OCI-LY7 (cell line): ENCODE measurements at regions not wholly inside any gene's neighbourhood (a gene's known extent, or its start where the extent isn't known, plus 50 kb on each side); places are given as distances from the start of the nearest gene placed in this dataset.

Experiments
- BruUV-seq: library from RNA; stranded (reverse); fragments of 400-500 nt; replicated peaks from 2 replicates; lab custom pipeline; 2021; lab: Mats Ljungman, UMichigan
- CTCF ChIA-PET: fragments of 300-600 bp; sonication (Branson Sonifier 250); formaldehyde crosslinking; loops from one replicate; lab custom pipeline; 2022; ENCODE audit warnings: antibody characterized with exemption; ENCODE audit not compliant: unreplicated experiment; lab: Charles Lee
- POLR2A ChIA-PET: fragments of 300-600 bp; sonication (Branson Sonifier 250); formaldehyde crosslinking; loops from one replicate; lab custom pipeline; 2022; ENCODE audit warnings: antibody characterized with exemption; lab: Charles Lee
- DNase-seq: peaks from one replicate; pipeline ENCODE4 v3.0.0-alpha.2; 2015; ENCODE audit warnings: low spot score
- H2AFZ ChIP-seq: fragments of 200-600 bp; sonication (generic), shearing (Covaris generic); 2 replicates; pipeline ENCODE4 v1.6.1; 2014; ENCODE audit warnings: mild to moderate bottlenecking, antibody characterized with exemption, low read length, moderate library complexity
- H3K27ac ChIP-seq: fragments of 200-600 bp; sonication (generic); 2 replicates; pipeline ENCODE4 v1.5.1; 2014; ENCODE audit warnings: mixed run types, low read depth, mild to moderate bottlenecking, moderate library complexity, low read length, inconsistent platforms; ENCODE audit not compliant: poor library complexity, severe bottlenecking
- H3K36me3 ChIP-seq: fragments of 200-600 bp; sonication (generic); 2 replicates; pipeline ENCODE4 v1.6.1; 2014; ENCODE audit warnings: mild to moderate bottlenecking, antibody characterized with exemption, low read length, moderate library complexity, mixed read lengths; ENCODE audit not compliant: insufficient read depth
- H3K4me1 ChIP-seq: fragments of 200-600 bp; sonication (generic); 2 replicates; pipeline ENCODE4 v1.5.1; 2014; ENCODE audit warnings: mild to moderate bottlenecking, low read length; ENCODE audit not compliant: insufficient read depth, poor library complexity, severe bottlenecking
- H3K4me2 ChIP-seq: fragments of 200-600 bp; sonication (generic); 2 replicates; pipeline ENCODE4 v1.6.1; 2014; ENCODE audit warnings: mild to moderate bottlenecking, low read length
- H3K4me3 ChIP-seq: fragments of 200-600 bp; sonication (generic); 2 replicates; pipeline ENCODE4 v1.5.1; 2014; ENCODE audit warnings: mild to moderate bottlenecking, low read depth, low read length; ENCODE audit not compliant: poor library complexity, severe bottlenecking
- H3K79me2 ChIP-seq: fragments of 200-600 bp; sonication (generic); 2 replicates; pipeline ENCODE4 v1.6.1; 2016; ENCODE audit warnings: low read depth, mild to moderate bottlenecking, low read length, moderate library complexity, mixed read lengths; ENCODE audit not compliant: insufficient read depth
- H3K9me2 ChIP-seq: fragments of 200-600 bp; sonication (generic); 2 replicates; pipeline ENCODE4 v1.6.1; 2016; ENCODE audit warnings: mild to moderate bottlenecking, low read length, mixed read lengths; ENCODE audit not compliant: insufficient read depth
- H3K9me3 ChIP-seq: fragments of 200-600 bp; sonication (generic); 2 replicates; pipeline ENCODE4 v1.6.1; 2014; ENCODE audit warnings: mild to moderate bottlenecking, mixed run types, low read length, mixed read lengths
- H4K20me1 ChIP-seq: fragments of 200-600 bp; sonication (generic); 2 replicates; pipeline ENCODE4 v1.6.1; 2014; ENCODE audit warnings: mild to moderate bottlenecking, antibody characterized with exemption, low read length, moderate library complexity, mixed read lengths; ENCODE audit not compliant: insufficient read depth
- EZH2phosphoT487 ChIP-seq: fragments of 200-600 bp; sonication (generic); IDR thresholded peaks from 2 replicates; pipeline ENCODE4 v1.6.1; 2018; ENCODE audit warnings: low read depth, borderline replicate concordance, mild to moderate bottlenecking, mixed run types, antibody characterized with exemption, low read length, moderate library complexity, mixed read lengths
- intact Hi-C: fragments of 100-400 bp; cut with micrococcal nuclease; formaldehyde crosslinking; loops from one replicate; pipeline ENCODE4 v1.10.0; 2022; ENCODE audit not compliant: unreplicated experiment
- TF ChIP-seq, protein P1 (sequence below): fragments of 200-600 bp; sonication (generic); conservative IDR thresholded peaks from 2 replicates; pipeline ENCODE4 v1.5.1; 2014; ENCODE audit warnings: mild to moderate bottlenecking, antibody characterized with exemption, low read length, moderate library complexity, mixed read lengths

DNA sequence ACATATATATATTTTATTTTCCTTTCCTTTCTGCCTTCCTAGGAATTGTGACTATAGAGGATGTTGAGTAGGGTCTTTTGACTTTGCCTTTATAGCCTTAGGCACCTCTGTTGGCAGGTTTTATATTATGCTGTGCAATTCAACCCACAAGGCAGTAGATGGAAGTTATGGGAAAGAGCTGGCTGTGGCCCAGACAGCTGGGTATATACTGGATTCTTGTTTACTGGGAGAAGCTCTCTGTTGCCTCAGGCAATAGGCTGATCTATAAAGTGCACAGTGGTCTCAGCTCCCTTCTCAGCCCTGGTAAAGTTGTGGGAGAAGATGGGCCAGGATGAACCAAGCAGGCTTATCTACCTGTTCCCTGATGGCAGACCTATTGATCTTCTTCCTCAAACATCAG lies 342.0 kb downstream of the GBA3 start:
- intact Hi-C loops = no loop called here
- Histone ChIP-seq H3K27ac (no peak overlapping the region), H3K36me3 (no peaks in the 10 kb centered on the region), H4K20me1 (no peaks in the 10 kb centered on the region), H3K4me3 (no peak overlapping the region), H3K4me1 (no peaks in the 10 kb centered on the region), H3K9me2 (no peaks in the 10 kb centered on the region), H3K4me2 (no peak overlapping the region), H3K9me3 (no peaks in the 10 kb centered on the region), H2AFZ (no peak overlapping the region), H3K79me2 (no peaks in the 10 kb centered on the region)
- BruUV-seq = no TSS peak
- CTCF ChIA-PET = no interaction called here
- TF ChIP-seq, protein P1, sequence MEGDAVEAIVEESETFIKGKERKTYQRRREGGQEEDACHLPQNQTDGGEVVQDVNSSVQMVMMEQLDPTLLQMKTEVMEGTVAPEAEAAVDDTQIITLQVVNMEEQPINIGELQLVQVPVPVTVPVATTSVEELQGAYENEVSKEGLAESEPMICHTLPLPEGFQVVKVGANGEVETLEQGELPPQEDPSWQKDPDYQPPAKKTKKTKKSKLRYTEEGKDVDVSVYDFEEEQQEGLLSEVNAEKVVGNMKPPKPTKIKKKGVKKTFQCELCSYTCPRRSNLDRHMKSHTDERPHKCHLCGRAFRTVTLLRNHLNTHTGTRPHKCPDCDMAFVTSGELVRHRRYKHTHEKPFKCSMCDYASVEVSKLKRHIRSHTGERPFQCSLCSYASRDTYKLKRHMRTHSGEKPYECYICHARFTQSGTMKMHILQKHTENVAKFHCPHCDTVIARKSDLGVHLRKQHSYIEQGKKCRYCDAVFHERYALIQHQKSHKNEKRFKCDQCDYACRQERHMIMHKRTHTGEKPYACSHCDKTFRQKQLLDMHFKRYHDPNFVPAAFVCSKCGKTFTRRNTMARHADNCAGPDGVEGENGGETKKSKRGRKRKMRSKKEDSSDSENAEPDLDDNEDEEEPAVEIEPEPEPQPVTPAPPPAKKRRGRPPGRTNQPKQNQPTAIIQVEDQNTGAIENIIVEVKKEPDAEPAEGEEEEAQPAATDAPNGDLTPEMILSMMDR = no peak
- TF ChIP-seq EZH2phosphoT487 = no peak
- DNase-seq = no peak
- POLR2A ChIA-PET = interaction anchor here (0.6 to 0.7 kb wide), 2 partner anchors 278 to 537 kb away, joined by 3 to 4 read pairs; no protein-coding TSS in a partner anchor

DNA sequence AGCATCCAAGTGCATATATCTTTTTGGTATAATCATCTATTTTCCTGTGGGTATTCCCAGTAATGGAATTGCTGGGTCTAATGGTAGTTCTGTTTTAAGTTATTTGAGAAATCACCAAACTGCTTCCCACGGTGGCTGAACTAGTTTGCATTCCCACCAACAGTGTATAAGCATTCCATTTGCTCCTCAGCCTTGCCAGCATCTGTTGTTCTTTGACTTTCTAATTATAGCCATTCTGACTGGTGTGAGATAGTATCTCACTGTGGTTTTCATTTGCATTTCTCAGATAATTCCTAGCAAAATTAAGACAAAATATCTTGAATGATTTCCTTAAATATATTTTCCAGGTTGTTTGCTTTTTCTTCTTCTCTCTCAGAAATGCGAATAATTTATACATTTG lies 341.1 kb downstream of the GBA3 start:
- Histone ChIP-seq H3K36me3 (no peaks in the 10 kb centered on the region), H4K20me1 (no peaks in the 10 kb centered on the region), H2AFZ (no peak overlapping the region), H3K79me2 (no peaks in the 10 kb centered on the region), H3K9me2 (no peaks in the 10 kb centered on the region), H3K4me1 (no peaks in the 10 kb centered on the region), H3K4me2 (no peak overlapping the region), H3K4me3 (no peak overlapping the region), H3K9me3 (no peaks in the 10 kb centered on the region), H3K27ac (no peak overlapping the region)
- no TSS peak for BruUV-seq
- intact Hi-C loops = no loop called here
- TF ChIP-seq EZH2phosphoT487 = no peak
- TF ChIP-seq, protein P1 = no peak
- ChIA-PET CTCF (no interaction called here), POLR2A (interaction anchor here (0.7 kb wide), 1 partner anchor 538 kb away, joined by 3 read pairs; no protein-coding TSS in a partner anchor)
- DNase-seq = no peak

DNA sequence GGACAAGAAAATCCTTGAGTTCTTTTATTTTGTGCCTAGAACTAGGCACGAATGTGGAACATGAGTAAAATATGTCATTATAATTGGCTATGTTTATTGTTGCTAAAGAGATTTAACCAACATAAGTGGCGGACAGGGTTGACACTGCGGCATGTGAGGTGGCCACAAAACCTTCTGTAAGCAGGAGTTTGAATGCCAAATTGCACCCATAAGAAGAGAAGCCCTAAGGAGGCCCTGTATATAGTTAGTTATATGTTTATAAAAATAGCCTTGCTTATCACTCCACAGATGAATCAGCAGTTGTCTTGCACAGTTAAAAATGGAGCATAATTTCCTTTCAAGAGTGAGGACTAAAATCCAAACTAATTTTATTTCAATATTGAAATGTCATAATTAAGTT lies 336.1 kb downstream of the GBA3 start:
- Histone ChIP-seq H3K4me1 (no peaks in the 10 kb centered on the region), H2AFZ (no peak overlapping the region), H3K4me3 (no peak overlapping the region), H3K79me2 (no peaks in the 10 kb centered on the region), H3K36me3 (no peaks in the 10 kb centered on the region), H3K4me2 (no peak overlapping the region), H3K9me3 (no peaks in the 10 kb centered on the region), H3K27ac (no peak overlapping the region), H3K9me2 (no peaks in the 10 kb centered on the region), H4K20me1 (no peaks in the 10 kb centered on the region)
- DNase-seq = no peak
- ChIA-PET POLR2A (no interaction called here), CTCF (no interaction called here)
- intact Hi-C loops = no loop called here
- BruUV-seq = no TSS peak
- TF ChIP-seq, protein P1 = no peak
- TF ChIP-seq EZH2phosphoT487 = no peak
